Vagina (tissue), 2 donors: ENCODE measurements at regions not wholly inside any gene's neighbourhood (a gene's known extent, or its start where the extent isn't known, plus 50 kb on each side); places are given as distances from the start of the nearest gene placed in this dataset.

Experiments
- POLR2A ChIP-seq, 2 donors: fragments of 450-650 bp; IDR thresholded peaks; one replicate each; pipeline ENCODE4 v1.6.1; 2017; ENCODE audit warnings: antibody characterized with exemption in 2 of 2, mild to moderate bottlenecking in 2 of 2, moderate library complexity in 2 of 2
- POLR2AphosphoS5 ChIP-seq, 2 donors: sonication (generic); formaldehyde crosslinking; IDR thresholded peaks; one replicate each; pipeline ENCODE4 v1.9.0; 2017; ENCODE audit warnings: antibody characterized with exemption in 2 of 2, mild to moderate bottlenecking in 2 of 2, low read depth in 1 of 2; ENCODE audit not compliant: insufficient read depth in 1 of 2
- TF ChIP-seq, protein P1 (sequence below), 3 experiments: fragments of 450-650 bp in 2 of 3; fragments of 200-600 bp in 1 of 3; sonication (generic) in 1 of 3; IDR thresholded peaks; one replicate each; pipeline ENCODE4 v1.5.1; 2017 to 2019; ENCODE audit warnings: antibody characterized with exemption in 3 of 3, mild to moderate bottlenecking in 2 of 3, moderate library complexity in 2 of 3

DNA sequence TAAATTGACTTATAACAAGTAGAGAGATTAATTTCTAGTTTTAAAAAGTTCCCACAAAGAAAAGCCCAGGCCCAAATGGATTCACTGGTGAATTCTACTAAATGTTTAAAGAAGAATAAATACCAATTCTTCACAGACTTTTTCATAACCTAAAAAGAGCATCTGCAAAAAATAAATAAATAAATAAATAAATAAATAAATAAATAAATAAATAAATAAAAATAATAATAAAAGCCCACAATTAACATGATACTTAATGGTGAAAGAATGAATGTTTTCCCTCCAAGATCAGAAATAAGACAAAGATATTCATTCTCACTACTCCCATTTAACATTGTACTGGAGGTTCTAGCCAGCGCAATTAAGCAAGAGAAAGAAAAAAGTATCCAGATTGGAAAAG, 97.6 kb upstream of the KAZN start:
- TF ChIP-seq POLR2A (IDR thresholded peaks at IDR 0.05) = no peak
- TF ChIP-seq, protein P1, sequence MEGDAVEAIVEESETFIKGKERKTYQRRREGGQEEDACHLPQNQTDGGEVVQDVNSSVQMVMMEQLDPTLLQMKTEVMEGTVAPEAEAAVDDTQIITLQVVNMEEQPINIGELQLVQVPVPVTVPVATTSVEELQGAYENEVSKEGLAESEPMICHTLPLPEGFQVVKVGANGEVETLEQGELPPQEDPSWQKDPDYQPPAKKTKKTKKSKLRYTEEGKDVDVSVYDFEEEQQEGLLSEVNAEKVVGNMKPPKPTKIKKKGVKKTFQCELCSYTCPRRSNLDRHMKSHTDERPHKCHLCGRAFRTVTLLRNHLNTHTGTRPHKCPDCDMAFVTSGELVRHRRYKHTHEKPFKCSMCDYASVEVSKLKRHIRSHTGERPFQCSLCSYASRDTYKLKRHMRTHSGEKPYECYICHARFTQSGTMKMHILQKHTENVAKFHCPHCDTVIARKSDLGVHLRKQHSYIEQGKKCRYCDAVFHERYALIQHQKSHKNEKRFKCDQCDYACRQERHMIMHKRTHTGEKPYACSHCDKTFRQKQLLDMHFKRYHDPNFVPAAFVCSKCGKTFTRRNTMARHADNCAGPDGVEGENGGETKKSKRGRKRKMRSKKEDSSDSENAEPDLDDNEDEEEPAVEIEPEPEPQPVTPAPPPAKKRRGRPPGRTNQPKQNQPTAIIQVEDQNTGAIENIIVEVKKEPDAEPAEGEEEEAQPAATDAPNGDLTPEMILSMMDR (IDR thresholded peaks at IDR 0.05) = no peak
- no peak for TF ChIP-seq POLR2AphosphoS5 (IDR thresholded peaks at IDR 0.05; ENCODE audit: insufficient read depth in 1 of 2, low read depth in 1 of 2)
